KMS-11 (cell line): ENCODE measurements at regions not wholly inside any gene's neighbourhood (a gene's known extent, or its start where the extent isn't known, plus 50 kb on each side); places are given as distances from the start of the nearest gene placed in this dataset.

ENCODE experiments used
- H2AFZ ChIP-seq: fragments of 200-600 bp; sonication (generic); 2 replicates; pipeline ENCODE4 v1.6.1; 2016; ENCODE audit warnings: antibody characterized with exemption, mixed run types, low read depth
- H3K27ac ChIP-seq: fragments of 200-600 bp; sonication (generic); 2 replicates; pipeline ENCODE4 v1.6.1; 2016; ENCODE audit warnings: mild to moderate bottlenecking, mixed run types
- H3K27me3 ChIP-seq: fragments of 200-600 bp; sonication (generic); 2 replicates; pipeline ENCODE4 v1.6.1; 2017; ENCODE audit warnings: mild to moderate bottlenecking, low read depth, mixed run types, moderate library complexity; ENCODE audit not compliant: insufficient read depth
- H3K36me3 ChIP-seq: fragments of 200-600 bp; sonication (generic); 2 replicates; pipeline ENCODE4 v1.6.1; 2017; ENCODE audit warnings: mild to moderate bottlenecking, mixed run types; ENCODE audit not compliant: insufficient read depth
- H3K4me1 ChIP-seq: fragments of 200-600 bp; sonication (generic); 2 replicates; pipeline ENCODE4 v1.6.1; 2016; ENCODE audit warnings: mild to moderate bottlenecking, low read depth, mixed run types; ENCODE audit not compliant: poor library complexity, severe bottlenecking
- H3K4me2 ChIP-seq: fragments of 200-600 bp; sonication (generic); 2 replicates; pipeline ENCODE4 v1.7.0; 2016; ENCODE audit warnings: mild to moderate bottlenecking, mixed run types
- H3K4me3 ChIP-seq: fragments of 200-600 bp; sonication (generic); IDR thresholded peaks from 2 replicates; pipeline ENCODE4 v1.6.1; 2017; ENCODE audit warnings: low read depth, low read length, mixed read lengths; ENCODE audit not compliant: insufficient read depth
- H3K79me2 ChIP-seq: fragments of 200-600 bp; sonication (generic); 2 replicates; pipeline ENCODE4 v1.6.1; 2016; ENCODE audit warnings: low read depth, mixed run types; ENCODE audit not compliant: insufficient read depth
- H3K9ac ChIP-seq: fragments of 200-600 bp; sonication (generic); 2 replicates; pipeline ENCODE4 v1.6.1; 2016; ENCODE audit warnings: mild to moderate bottlenecking, mixed run types
- H4K20me1 ChIP-seq: fragments of 200-600 bp; sonication (generic); 2 replicates; pipeline ENCODE4 v1.6.1; 2016; ENCODE audit warnings: mild to moderate bottlenecking, mixed run types; ENCODE audit not compliant: insufficient read depth
- CTCF ChIP-seq: fragments of 200-600 bp; sonication (generic); conservative IDR thresholded peaks from 2 replicates; pipeline ENCODE4 v1.6.1; 2017; ENCODE audit warnings: low read depth, mild to moderate bottlenecking, antibody characterized with exemption, low read length, moderate library complexity, mixed read lengths

GRCh38 chr2:207236156-207236935 is 70.6 kb upstream of the KLF7 start:
- Histone ChIP-seq H3K4me3 (no peak overlapping the region), H3K4me2 (no peak overlapping the region)
- no peak for TF ChIP-seq CTCF

GRCh38 chr2:207238831-207239701 is 73.3 kb upstream of the KLF7 start:
- Histone ChIP-seq H3K4me3 (no peak overlapping the region), H3K27ac (no peak overlapping the region), H4K20me1 (no peaks in the 10 kb centered on the region), H3K4me2 (no peak overlapping the region), H3K79me2 (no peaks in the 10 kb centered on the region), H3K4me1 (no peaks in the 10 kb centered on the region), H2AFZ (no peak overlapping the region), H3K36me3 (no peaks in the 10 kb centered on the region), H3K27me3 (no peaks in the 10 kb centered on the region), H3K9ac (no peak overlapping the region)
- TF ChIP-seq CTCF, result no peak

More at GRCh38 chr2:207236156-207236935, 70.6 kb upstream of the KLF7 start:
- no peak overlapping the region for H3K27ac ChIP-seq
- H3K36me3 ChIP-seq, result no peaks in the 10 kb centered on the region
- H3K4me1 ChIP-seq, result no peaks in the 10 kb centered on the region
- H3K79me2 ChIP-seq, result no peaks in the 10 kb centered on the region
- no peak overlapping the region for H3K9ac ChIP-seq
- H3K27me3 ChIP-seq, result no peaks in the 10 kb centered on the region
- no peaks in the 10 kb centered on the region for H4K20me1 ChIP-seq
- H2AFZ ChIP-seq, result no peak overlapping the region

GRCh38 chr2:207239754-207240494 is 74.2 kb upstream of the KLF7 start:
- Histone ChIP-seq H2AFZ (no peak overlapping the region), H3K27ac (no peak overlapping the region), H3K79me2 (no peaks in the 10 kb centered on the region), H4K20me1 (no peaks in the 10 kb centered on the region), H3K4me2 (no peak overlapping the region), H3K4me3 (no peak overlapping the region), H3K4me1 (no peaks in the 10 kb centered on the region), H3K36me3 (no peaks in the 10 kb centered on the region), H3K9ac (no peak overlapping the region), H3K27me3 (no peaks in the 10 kb centered on the region)
- TF ChIP-seq CTCF, result no peak

- Histone ChIP-seq H3K4me2 (no peak overlapping the region), H3K4me1 (no peaks in the 10 kb centered on the region), H3K36me3 (no peaks in the 10 kb centered on the region), H3K9ac (no peak overlapping the region), H3K79me2 (no peaks in the 10 kb centered on the region), H3K4me3 (no peak overlapping the region), H2AFZ (no peak overlapping the region), H3K27me3 (no peaks in the 10 kb centered on the region), H3K27ac (no peak overlapping the region), H4K20me1 (no peaks in the 10 kb centered on the region)
- TF ChIP-seq CTCF, result no peak
These were observed 74.9 kb upstream of the KLF7 start for GRCh38 chr2:207240649-207241048.
